ENCODE measurements at regions not wholly inside any gene's neighbourhood (a gene's known extent, or its start where the extent isn't known, plus 50 kb on each side); places are given as distances from the start of the nearest gene placed in this dataset.
"Not testable (repeated sequence)": the region's sequence is repeated elsewhere in the genome, so short reads cannot be mapped to it uniquely, and the experiment has no call there.

- Histone ChIP-seq H3K36me3 (ENCODE audit: insufficient read depth, low read length, poor library complexity, severe bottlenecking) (no peaks in the 10 kb centered on the region), H3K9me3 (ENCODE audit: low read depth, low read length, poor library complexity, severe bottlenecking) (no peaks in the 10 kb centered on the region), H3K4me3 (ENCODE audit: low read depth, low read length, poor library complexity, severe bottlenecking) (no peak overlapping the region), H3K27me3 (replicated peaks; ENCODE audit: insufficient read depth, low read depth, low read length, poor library complexity) (no peaks in the 10 kb centered on the region), H3K27ac (ENCODE audit: low read depth, low read length, poor library complexity, severe bottlenecking) (no peak overlapping the region), H3K4me1 (ENCODE audit: insufficient read depth, low read length, poor library complexity, severe bottlenecking) (no peaks in the 10 kb centered on the region)
- DNase-seq (ENCODE audit: low spot score) = no peak
- ChIA-PET POLR2A (ENCODE audit: low non-redundant PET) (interaction anchor here (0.6 kb wide), 1 partner anchor 132 kb away, joined by 5 read pairs; no protein-coding TSS in a partner anchor), CTCF (no interaction called here)
- TF ChIP-seq CTCF (conservative IDR thresholded peaks at IDR 0.05; ENCODE audit: low read depth, low read length) = no peak
- TF ChIP-seq EZH2 (IDR thresholded peaks at IDR 0.05; ENCODE audit: borderline replicate concordance, low read depth, low read length, poor library complexity, severe bottlenecking) = no peak
- intact Hi-C loops (cut with micrococcal nuclease; ENCODE audit: unreplicated experiment) = no loop called here
- no TSS peak for BruUV-seq (replicated peaks)
Observed at GRCh38 chr6:6872459-6873344, 235.1 kb upstream of the RREB1 start.

- Histone ChIP-seq H3K27ac (ENCODE audit: low read depth, low read length, poor library complexity, severe bottlenecking) (no peak overlapping the region), H3K9me3 (ENCODE audit: low read depth, low read length, poor library complexity, severe bottlenecking) (no peaks in the 10 kb centered on the region), H3K36me3 (ENCODE audit: insufficient read depth, low read length, poor library complexity, severe bottlenecking) (no peaks in the 10 kb centered on the region), H3K27me3 (replicated peaks; ENCODE audit: insufficient read depth, low read depth, low read length, poor library complexity) (no peaks in the 10 kb centered on the region), H3K4me1 (ENCODE audit: insufficient read depth, low read length, poor library complexity, severe bottlenecking) (no peaks in the 10 kb centered on the region), H3K4me3 (ENCODE audit: low read depth, low read length, poor library complexity, severe bottlenecking) (no peak overlapping the region)
- ChIA-PET POLR2A (ENCODE audit: low non-redundant PET) (no interaction called here), CTCF (no interaction called here)
- no peak for DNase-seq (ENCODE audit: low spot score)
- TF ChIP-seq CTCF (conservative IDR thresholded peaks at IDR 0.05; ENCODE audit: low read depth, low read length) = no peak
- TF ChIP-seq EZH2 (IDR thresholded peaks at IDR 0.05; ENCODE audit: borderline replicate concordance, low read depth, low read length, poor library complexity, severe bottlenecking) = no peak
- intact Hi-C loops (cut with micrococcal nuclease; ENCODE audit: unreplicated experiment) = no loop called here
- no TSS peak for BruUV-seq (replicated peaks)
Observed at GRCh38 chr6:6873778-6874177, 234.0 kb upstream of the RREB1 start.

GRCh38 chr6:6875818-6876470 lies 231.8 kb upstream of the RREB1 start:
- no peaks in the 10 kb centered on the region for H3K4me1 ChIP-seq (ENCODE audit: insufficient read depth, low read length, poor library complexity, severe bottlenecking)
- no peaks in the 10 kb centered on the region for H3K27me3 ChIP-seq (replicated peaks; ENCODE audit: insufficient read depth, low read depth, low read length, poor library complexity)
- no peaks in the 10 kb centered on the region for H3K9me3 ChIP-seq (ENCODE audit: low read depth, low read length, poor library complexity, severe bottlenecking)
- H3K36me3 ChIP-seq (ENCODE audit: insufficient read depth, low read length, poor library complexity, severe bottlenecking) = no peaks in the 10 kb centered on the region
- TF ChIP-seq EZH2 (IDR thresholded peaks at IDR 0.05; ENCODE audit: borderline replicate concordance, low read depth, low read length, poor library complexity, severe bottlenecking) = no peak
- no peak for TF ChIP-seq CTCF (conservative IDR thresholded peaks at IDR 0.05; ENCODE audit: low read depth, low read length)
- no peak overlapping the region for H3K27ac ChIP-seq (ENCODE audit: low read depth, low read length, poor library complexity, severe bottlenecking)
- no peak overlapping the region for H3K4me3 ChIP-seq (ENCODE audit: low read depth, low read length, poor library complexity, severe bottlenecking)
- CTCF ChIA-PET = no interaction called here
- peak; percentile 40 for DNase-seq (ENCODE audit: low spot score)
- POLR2A ChIA-PET (ENCODE audit: low non-redundant PET) = no interaction called here
- no TSS peak for BruUV-seq (replicated peaks)
- intact Hi-C loops (cut with micrococcal nuclease; ENCODE audit: unreplicated experiment) = no loop called here

GRCh38 chr6:6877792-6878191 lies 230.0 kb upstream of the RREB1 start:
- H3K4me3 ChIP-seq (ENCODE audit: low read depth, low read length, poor library complexity, severe bottlenecking); H3K27ac ChIP-seq (ENCODE audit: low read depth, low read length, poor library complexity, severe bottlenecking); intact Hi-C loops (cut with micrococcal nuclease; ENCODE audit: unreplicated experiment); H3K9me3 ChIP-seq (ENCODE audit: low read depth, low read length, poor library complexity, severe bottlenecking); POLR2A ChIA-PET (ENCODE audit: low non-redundant PET); H3K27me3 ChIP-seq (replicated peaks; ENCODE audit: insufficient read depth, low read depth, low read length, poor library complexity); CTCF ChIA-PET; BruUV-seq (replicated peaks); DNase-seq (ENCODE audit: low spot score); H3K4me1 ChIP-seq (ENCODE audit: insufficient read depth, low read length, poor library complexity, severe bottlenecking); H3K36me3 ChIP-seq (ENCODE audit: insufficient read depth, low read length, poor library complexity, severe bottlenecking): not testable (repeated sequence)
